Keratinocyte (primary cell): ENCODE measurements at regions not wholly inside any gene's neighbourhood (a gene's known extent, or its start where the extent isn't known, plus 50 kb on each side); places are given as distances from the start of the nearest gene placed in this dataset.

Experiments used
- EZH2 ChIP-seq: IDR thresholded peaks from one replicate; pipeline ENCODE4 v1.6.1; 2012; ENCODE audit warnings: inconsistent platforms, mild to moderate bottlenecking, low read length, moderate library complexity
- TF ChIP-seq, protein P1 (sequence below), 3 experiments: IDR thresholded peaks in 1 of 3; conservative IDR thresholded peaks in 1 of 3; optimal IDR thresholded peaks in 1 of 3; 2 replicates in 2 of 3; 3 replicates in 1 of 3; pipeline versions ENCODE3 to v1.5.1; 2011; ENCODE audit warnings: low read length in 3 of 3, mild to moderate bottlenecking in 3 of 3, moderate library complexity in 2 of 3, control low read depth in 1 of 3, inconsistent platforms in 1 of 3; ENCODE audit not compliant: insufficient read depth in 2 of 3; ENCODE audit errors: extremely low read depth in 1 of 3

DNA sequence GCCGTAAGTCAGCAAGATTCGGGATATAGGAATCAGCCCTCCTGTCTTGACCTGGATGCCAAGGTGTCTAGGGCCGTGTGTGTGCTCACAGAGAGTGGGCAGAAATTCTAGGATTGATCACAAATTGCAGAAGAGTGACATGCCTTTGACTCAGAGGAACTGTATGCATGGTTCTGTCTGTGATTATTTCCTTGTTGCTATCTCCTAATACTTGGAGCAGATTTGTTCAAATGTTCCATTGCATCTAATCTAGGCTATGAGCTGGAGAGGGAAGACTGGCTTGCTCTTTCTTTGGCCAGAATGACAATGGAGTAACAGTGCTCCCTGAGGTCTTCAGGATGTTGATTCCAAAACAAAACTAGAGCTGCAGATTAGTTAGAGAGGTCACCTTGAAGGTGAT, 115.0 kb downstream of the EN1 start:
- TF ChIP-seq, protein P1, sequence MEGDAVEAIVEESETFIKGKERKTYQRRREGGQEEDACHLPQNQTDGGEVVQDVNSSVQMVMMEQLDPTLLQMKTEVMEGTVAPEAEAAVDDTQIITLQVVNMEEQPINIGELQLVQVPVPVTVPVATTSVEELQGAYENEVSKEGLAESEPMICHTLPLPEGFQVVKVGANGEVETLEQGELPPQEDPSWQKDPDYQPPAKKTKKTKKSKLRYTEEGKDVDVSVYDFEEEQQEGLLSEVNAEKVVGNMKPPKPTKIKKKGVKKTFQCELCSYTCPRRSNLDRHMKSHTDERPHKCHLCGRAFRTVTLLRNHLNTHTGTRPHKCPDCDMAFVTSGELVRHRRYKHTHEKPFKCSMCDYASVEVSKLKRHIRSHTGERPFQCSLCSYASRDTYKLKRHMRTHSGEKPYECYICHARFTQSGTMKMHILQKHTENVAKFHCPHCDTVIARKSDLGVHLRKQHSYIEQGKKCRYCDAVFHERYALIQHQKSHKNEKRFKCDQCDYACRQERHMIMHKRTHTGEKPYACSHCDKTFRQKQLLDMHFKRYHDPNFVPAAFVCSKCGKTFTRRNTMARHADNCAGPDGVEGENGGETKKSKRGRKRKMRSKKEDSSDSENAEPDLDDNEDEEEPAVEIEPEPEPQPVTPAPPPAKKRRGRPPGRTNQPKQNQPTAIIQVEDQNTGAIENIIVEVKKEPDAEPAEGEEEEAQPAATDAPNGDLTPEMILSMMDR (optimal IDR thresholded peaks at IDR 0.05 in 1 of 3, IDR thresholded peaks at IDR 0.05 in 1 of 3, conservative IDR thresholded peaks at IDR 0.05 in 1 of 3; ENCODE audit: extremely low read depth in 1 of 3, insufficient read depth in 2 of 3, low read length in 3 of 3) = no peak
- TF ChIP-seq EZH2 = no peak
